8988T (cell line): ENCODE measurements at regions not wholly inside any gene's neighbourhood (a gene's known extent, or its start where the extent isn't known, plus 50 kb on each side); places are given as distances from the start of the nearest gene placed in this dataset.

Experiments used
- DNase-seq: peaks from one replicate; pipeline ENCODE4 v3.0.0; 2011

DNA sequence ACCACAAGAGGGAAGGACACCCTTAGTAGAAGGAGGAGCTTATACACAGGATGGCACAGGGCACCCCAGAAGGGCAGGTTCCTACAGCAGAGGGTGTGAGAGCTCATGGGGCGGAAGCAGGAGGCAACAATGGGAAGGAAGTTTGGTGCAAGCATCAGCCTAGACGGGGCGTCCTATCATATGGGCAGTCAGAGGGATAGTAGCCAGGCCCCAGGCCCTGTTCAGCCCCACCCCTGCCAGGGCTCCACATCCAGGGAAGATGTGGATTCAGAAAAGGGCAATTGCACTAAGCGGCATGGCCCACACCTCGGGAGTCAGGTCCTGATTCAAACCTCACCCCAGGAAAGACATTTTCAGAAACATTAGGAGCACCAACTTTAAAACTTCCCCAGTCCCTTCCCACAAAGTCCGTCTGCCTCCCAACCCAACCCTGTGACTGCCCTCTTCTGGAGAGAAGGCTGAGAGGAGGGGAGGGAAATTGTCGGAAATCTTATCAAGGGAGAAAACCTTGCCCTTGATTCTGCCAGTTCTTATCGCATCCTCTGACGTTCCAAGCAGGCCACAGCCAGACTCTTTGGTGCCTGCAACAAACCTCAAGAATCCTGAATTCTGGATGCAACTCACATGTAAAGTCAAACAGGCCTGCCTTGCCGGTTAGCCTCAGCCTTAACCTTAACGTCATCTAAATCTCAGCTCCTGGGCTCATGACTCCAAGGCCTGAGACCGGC, 198.8 kb upstream of the CDH5 start:
- DNase-seq, result no peak

GRCh38 chr16:66166490-66166889, 200.0 kb upstream of the CDH5 start:
- DNase-seq, result no peak

DNA sequence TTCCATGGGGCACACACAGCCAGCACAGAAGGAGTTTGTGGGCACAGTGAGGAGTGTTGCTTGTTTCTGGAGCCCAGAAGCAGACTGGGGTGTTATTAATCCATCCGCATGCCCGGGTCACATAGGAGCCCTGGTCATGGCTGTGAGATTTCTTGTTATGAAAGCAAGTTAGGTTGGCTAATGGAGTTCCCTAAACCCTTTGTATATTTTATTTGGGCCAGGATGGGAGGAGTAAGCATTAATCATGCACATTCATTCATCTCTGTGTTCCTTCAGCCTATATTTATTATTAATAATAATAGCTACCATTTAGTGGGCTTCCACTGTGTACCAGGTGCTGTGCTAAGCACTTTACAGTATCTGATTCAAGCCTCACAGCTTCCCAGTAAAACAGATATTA, 200.6 kb upstream of the CDH5 start:
- DNase-seq, result no peak

- no peak for DNase-seq
Observed at GRCh38 chr16:66164581-66165247, 201.8 kb upstream of the CDH5 start.

- no peak for DNase-seq
Observed at GRCh38 chr16:66162821-66163220, 203.7 kb upstream of the CDH5 start.

DNA sequence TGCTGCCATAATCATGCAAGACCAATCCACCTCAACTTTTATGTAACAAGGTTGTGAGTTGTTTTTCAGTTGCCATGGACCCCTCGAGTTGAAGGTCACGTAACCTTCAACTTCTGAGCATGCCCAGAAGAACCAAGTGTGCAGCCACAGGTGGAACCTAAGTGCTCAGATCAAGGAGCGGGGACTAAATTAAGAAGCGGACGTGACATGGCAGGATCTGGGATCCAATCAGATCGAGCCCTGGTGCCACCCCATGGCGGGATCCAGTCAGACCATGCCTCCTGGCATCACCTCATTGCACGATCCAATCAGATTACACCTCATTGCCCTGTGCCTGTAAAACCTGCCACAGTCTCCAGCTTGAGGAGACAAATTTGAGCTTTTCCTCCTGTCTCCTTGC, 204.5 kb upstream of the CDH5 start:
- DNase-seq, result no peak

- no peak for DNase-seq
Observed at GRCh38 chr16:66161269-66161668, 205.2 kb upstream of the CDH5 start.

GRCh38 chr16:66159987-66160386, 206.5 kb upstream of the CDH5 start:
- DNase-seq, result no peak

DNA sequence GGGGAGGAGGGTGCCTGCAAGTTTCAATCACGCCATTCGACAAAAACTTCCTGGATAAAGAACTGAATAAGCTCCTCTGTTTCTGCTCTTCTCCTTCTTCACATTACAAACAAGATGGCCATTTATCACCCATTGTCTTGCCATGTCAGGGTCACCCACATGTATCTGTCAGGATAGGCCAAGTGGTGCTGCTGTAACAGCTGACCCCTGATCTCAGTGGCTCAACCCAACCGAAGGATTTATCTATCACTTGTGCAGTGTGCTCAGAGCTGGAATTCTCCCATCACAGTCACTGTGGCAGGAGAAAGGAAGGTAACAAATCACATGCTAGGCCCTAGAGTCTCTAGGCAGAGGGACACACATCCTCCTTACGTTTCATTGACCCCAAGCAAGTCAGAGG, 210.0 kb upstream of the CDH5 start:
- DNase-seq, result no peak

DNA sequence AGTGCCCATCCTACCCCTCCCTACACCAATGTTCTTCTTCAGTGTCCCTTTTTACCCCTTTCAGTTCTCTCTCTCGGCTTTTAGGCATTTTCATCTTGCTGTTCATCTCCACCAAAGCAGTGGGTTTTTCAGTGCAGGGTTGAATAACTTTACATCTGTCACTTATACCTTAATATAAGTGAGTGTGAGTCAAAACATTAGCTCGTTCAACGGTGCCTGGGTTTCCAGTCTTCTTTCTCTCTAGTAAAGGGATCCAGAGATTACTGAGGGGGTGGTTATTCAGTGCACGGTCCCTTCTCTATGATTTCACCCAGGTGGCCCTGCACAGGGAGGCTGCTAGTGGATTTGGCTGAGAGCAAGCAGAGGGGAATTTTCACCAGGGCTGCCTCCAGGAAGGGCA, 210.6 kb upstream of the CDH5 start:
- DNase-seq, result no peak

DNA sequence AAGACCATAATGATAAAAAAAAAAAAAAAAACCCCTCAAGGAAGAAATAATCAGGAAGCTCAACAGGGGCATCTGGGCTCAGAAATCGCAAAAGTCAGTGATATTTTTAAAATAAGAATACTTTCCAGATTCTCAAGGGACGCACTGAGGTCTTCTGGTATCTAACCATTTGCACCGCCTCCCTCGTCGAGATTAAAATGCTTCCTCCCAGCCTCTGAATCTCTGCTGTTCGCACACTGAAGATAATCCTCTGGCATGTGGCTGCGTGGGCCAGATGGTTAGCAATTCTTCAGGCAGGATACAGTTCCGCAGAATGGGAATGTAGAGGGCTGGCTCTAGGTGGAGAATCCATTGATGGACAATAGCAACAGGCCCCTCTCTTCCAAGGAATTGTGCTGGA, 211.7 kb upstream of the CDH5 start:
- no peak for DNase-seq

- no peak for DNase-seq
Observed at GRCh38 chr16:66152823-66153393, 213.6 kb upstream of the CDH5 start.

- no peak for DNase-seq
Observed at GRCh38 chr16:66152181-66152580, 214.3 kb upstream of the CDH5 start.

DNA sequence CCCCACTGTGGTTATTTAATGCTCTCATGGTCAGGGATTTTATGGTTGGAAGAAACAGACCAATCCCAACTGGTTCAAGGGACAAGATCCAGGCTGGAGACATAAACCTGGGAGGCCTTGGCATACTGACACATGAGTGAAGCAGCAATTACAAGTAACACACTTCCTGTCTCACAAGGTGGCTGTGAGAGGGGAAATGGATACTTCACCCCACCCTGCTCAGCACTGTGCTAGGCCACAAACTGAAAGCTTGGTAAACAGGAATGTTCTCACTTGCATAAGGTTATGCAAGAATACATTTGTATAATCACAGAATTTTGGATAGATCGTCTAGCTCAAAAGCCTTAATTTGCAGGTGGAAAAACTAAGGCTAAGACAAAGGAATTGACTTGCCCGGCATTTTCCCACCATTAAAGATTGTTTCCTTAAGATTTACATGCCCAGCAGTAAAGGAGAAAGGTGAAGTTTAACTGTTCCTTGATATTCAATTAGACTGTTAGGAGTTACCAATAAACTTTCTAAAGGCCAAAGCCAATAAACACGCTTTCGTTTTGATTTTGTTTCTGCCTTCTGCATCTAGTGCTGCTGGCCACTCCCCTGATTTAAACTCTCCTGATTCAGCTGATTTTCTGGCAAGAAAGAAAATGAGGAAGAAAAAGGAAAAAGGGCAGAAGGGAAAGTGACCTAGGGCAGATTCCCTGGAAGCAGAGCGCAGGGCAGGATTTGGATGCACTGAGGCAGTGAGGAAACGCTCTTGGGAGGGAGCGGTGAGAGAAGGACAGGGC, 215.6 kb upstream of the CDH5 start:
- DNase-seq, result no peak

GRCh38 chr16:66147291-66147690, 219.2 kb upstream of the CDH5 start:
- no peak for DNase-seq

DNA sequence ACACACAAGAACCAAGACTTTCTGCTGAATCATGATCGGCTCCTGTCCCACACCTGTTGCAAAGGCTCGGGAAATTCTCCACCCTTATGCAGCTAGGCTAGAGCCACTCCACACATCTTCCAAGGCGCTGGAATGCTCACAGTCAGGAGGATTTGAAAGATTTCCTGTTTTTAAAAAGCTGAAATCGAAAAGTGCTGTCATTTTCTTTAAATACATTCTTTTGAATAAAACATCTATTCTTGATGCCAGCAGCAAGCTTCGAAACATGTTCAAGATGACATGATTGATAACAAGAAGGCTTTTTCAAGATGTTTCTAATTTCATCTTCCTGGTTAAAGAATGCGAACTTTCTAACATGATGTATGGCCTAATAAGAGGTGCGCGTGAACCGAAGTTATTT, 219.7 kb upstream of the CDH5 start:
- DNase-seq, result no peak

DNA sequence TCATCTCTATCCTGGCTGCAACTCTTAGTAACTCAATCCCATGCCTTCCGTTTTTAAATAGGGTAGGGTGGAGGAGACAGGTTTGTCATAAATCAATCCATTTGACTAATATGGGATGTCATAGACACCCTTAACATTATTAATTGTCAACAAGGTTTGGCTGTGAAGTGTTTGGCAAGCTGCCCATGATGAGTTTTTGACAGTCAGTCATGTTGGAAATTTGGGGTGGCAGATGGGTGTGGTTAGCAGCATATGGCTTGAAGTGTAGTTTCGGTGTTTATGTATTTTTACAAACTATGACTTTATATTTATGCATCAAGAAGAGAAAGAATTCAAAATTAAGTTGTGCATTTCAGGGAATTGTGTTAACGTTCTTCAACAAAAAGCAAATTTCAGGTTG, 221.8 kb upstream of the CDH5 start:
- DNase-seq, result no peak

- no peak for DNase-seq
Observed at GRCh38 chr16:66143415-66143814, 223.1 kb upstream of the CDH5 start.

- DNase-seq, result no peak
Observed at GRCh38 chr16:66141885-66142284, 224.6 kb upstream of the CDH5 start.

DNA sequence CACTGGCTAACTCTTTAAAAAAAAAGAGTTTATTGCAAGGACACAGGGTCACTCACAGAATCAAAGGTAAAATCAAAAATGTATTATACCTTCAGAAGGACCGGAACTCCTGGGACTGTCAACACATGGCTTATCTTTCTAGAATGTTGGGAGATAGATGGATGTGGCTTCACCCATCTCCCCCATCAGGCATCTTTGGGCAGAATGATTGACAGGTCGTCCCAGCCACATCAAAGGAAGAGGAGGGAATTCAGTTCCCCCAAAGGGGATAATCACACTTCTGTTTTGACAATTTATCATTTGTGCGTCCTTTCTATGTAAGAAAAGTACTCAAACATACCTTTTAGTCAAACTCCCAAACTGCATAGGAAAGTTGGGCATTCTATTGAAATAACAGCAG, 228.6 kb upstream of the CDH5 start:
- no peak for DNase-seq

DNA sequence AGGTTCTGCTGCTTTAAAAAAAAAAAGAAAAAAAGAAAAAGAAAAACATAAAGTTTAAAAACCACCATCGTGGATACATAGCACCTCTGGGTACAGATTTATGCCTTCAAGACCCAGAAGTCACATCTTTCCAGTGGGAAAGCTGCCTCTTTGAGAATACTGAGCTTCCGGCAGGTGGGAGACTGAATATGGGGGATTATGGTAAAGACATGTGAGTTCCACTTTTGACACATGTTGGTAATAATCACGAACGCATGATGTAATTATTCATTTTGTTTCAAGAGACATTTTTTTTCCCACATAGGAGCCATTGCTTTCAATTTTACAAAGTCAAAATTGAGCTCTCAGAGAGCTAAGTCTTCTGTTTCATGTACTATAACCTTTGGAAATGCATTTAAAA, 229.7 kb upstream of the CDH5 start:
- DNase-seq, result no peak

- no peak for DNase-seq
Observed at GRCh38 chr16:66135838-66136237, 230.7 kb upstream of the CDH5 start.

DNA sequence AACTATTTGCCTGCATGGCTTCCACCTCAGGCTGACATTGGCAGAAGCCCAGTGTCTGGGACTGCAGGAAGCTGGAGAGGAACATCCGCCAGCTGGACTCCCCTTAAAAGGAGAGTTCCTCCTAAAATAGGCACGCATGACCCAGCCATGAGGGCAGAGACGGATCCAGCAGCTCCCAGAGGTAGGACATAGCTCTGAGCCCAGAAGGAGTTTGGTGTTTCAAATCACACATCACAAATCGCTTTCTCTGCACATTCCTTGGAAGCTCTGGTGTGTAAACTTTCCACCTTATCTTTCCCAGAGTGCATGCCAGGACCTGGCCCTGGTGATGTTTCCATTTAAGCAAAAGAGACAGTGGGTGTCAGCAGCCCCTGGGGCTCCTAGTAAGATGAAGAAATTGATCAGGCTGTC, 231.1 kb upstream of the CDH5 start:
- DNase-seq, result no peak

DNA sequence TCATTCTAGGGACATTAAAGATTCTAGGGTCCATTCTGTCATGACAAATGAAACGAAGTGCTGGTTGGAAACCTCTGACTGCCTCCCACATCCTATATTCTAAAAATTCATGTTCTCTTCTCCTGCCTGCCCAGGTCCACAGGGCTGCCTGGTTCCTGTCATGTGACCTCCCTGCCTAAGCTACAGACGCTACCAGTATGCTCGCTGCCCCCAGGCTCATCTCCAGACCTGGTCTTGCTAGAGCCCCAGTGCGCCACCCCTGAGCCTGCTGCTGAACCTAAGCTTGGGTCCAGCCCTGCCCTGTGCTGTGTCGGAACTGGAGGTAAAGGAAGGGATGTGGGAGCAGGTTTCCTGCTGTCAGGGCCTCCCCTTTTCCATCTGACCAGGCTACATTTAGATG, 231.6 kb upstream of the CDH5 start:
- no peak for DNase-seq
